ENCODE measurements at regions not wholly inside any gene's neighbourhood (a gene's known extent, or its start where the extent isn't known, plus 50 kb on each side); places are given as distances from the start of the nearest gene placed in this dataset.

DNA sequence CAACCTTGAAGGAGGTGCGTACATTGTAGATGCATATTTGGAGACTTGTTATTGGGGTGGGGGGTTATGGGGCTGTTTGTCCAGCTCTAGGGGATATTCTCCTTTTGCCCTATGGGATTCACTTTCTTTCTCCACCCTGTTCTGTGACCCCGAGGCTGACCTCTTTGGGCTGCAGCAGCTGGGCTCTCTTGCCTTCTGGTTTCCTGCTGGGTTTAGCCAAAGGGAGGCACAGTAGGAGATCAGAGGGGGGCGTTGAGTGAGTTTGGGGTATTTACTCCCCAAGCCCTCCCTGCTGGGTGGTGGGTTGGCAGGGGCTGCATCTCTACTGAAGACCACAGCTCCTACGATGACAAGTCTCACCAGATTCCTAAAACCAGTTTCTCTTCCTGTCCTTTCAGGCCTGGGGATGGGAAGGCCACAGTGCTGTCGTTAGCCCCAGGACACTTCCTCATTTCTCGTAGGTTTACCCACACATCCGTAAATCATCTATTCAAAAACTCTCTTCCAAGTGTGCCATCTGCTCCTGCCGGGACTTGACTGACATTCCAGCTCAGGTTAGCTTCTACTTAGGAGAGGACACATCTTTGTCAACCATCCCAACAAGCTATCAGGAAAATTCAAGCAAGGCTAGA, 127.1 kb downstream of the TMEM30B start:
- TF ChIP-seq, protein P1, sequence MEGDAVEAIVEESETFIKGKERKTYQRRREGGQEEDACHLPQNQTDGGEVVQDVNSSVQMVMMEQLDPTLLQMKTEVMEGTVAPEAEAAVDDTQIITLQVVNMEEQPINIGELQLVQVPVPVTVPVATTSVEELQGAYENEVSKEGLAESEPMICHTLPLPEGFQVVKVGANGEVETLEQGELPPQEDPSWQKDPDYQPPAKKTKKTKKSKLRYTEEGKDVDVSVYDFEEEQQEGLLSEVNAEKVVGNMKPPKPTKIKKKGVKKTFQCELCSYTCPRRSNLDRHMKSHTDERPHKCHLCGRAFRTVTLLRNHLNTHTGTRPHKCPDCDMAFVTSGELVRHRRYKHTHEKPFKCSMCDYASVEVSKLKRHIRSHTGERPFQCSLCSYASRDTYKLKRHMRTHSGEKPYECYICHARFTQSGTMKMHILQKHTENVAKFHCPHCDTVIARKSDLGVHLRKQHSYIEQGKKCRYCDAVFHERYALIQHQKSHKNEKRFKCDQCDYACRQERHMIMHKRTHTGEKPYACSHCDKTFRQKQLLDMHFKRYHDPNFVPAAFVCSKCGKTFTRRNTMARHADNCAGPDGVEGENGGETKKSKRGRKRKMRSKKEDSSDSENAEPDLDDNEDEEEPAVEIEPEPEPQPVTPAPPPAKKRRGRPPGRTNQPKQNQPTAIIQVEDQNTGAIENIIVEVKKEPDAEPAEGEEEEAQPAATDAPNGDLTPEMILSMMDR (IDR thresholded peaks at IDR 0.05): no peak
- TF ChIP-seq POLR2A (IDR thresholded peaks at IDR 0.05) (no peak), EP300 (IDR thresholded peaks at IDR 0.05) (no peak)

Data from upper lobe of left lung (tissue), 4 donors.